Gastroesophageal sphincter (tissue), 4 donors: ENCODE measurements at regions not wholly inside any gene's neighbourhood (a gene's known extent, or its start where the extent isn't known, plus 50 kb on each side); places are given as distances from the start of the nearest gene placed in this dataset.

Experiments used
- ATAC-seq: fragments of 150-250 bp; one replicate; pipeline ENCODE4 v1.9.1; 2016; ENCODE audit warnings: mild to moderate bottlenecking, moderate library complexity
- H3K27ac ChIP-seq, 4 donors: fragments of 200-600 bp; sonication (generic) in 3 of 4; 1 replicate in 3 of 4; 2 replicates in 1 of 4; pipeline ENCODE4 v1.5.1; 2016 to 2019
- H3K27me3 ChIP-seq: fragments of 200-600 bp; sonication (generic); one replicate; pipeline ENCODE4 v1.5.1; 2019
- H3K36me3 ChIP-seq, 2 donors: fragments of 200-600 bp; sonication (generic); one replicate each; pipeline ENCODE4 v1.5.1; 2019; ENCODE audit warnings: control low read depth in 1 of 2
- H3K4me1 ChIP-seq, 3 donors: fragments of 200-600 bp; sonication (generic); 1 replicate in 2 of 3; 2 replicates in 1 of 3; pipeline ENCODE4 v1.5.1; 2016 to 2019; ENCODE audit warnings: control low read depth in 2 of 3
- H3K4me3 ChIP-seq, 2 donors: fragments of 200-600 bp; sonication (generic); one replicate each; pipeline ENCODE4 v1.5.1; 2019; ENCODE audit warnings: mild to moderate bottlenecking in 1 of 2, moderate library complexity in 1 of 2
- H3K9me3 ChIP-seq, 3 donors: fragments of 200-600 bp; sonication (generic); one replicate each; pipeline ENCODE4 v1.5.1; 2017 to 2019; ENCODE audit warnings: control low read depth in 2 of 3
- EP300 ChIP-seq: sonication (generic); formaldehyde crosslinking; IDR thresholded peaks from one replicate; pipeline ENCODE4 v1.6.1; 2017; ENCODE audit warnings: antibody characterized with exemption, mild to moderate bottlenecking
- POLR2A ChIP-seq, 2 donors: fragments of 450-650 bp; IDR thresholded peaks; one replicate each; pipeline ENCODE4 v1.6.1; 2017; ENCODE audit warnings: antibody characterized with exemption in 2 of 2, mild to moderate bottlenecking in 2 of 2, moderate library complexity in 1 of 2
- POLR2AphosphoS5 ChIP-seq: sonication (generic); formaldehyde crosslinking; IDR thresholded peaks from one replicate; pipeline ENCODE4 v1.6.1; 2017; ENCODE audit warnings: antibody characterized with exemption
- WGBS, 2 donors: methylation state at CpG; one replicate each; pipeline ENCODE4 v1.1.5; 2018; ENCODE audit warnings: low coverage in 1 of 2; 5-methylcytosine and 5-hydroxymethylcytosine counted together
- TF ChIP-seq, protein P1 (sequence below), 4 experiments: fragments of 200-600 bp in 2 of 4; fragments of 450-650 bp in 2 of 4; sonication (generic) in 1 of 4; IDR thresholded peaks; one replicate each; pipeline ENCODE4 v1.5.1; 2017 to 2019; ENCODE audit warnings: antibody characterized with exemption in 4 of 4, mild to moderate bottlenecking in 2 of 4, moderate library complexity in 2 of 4

DNA sequence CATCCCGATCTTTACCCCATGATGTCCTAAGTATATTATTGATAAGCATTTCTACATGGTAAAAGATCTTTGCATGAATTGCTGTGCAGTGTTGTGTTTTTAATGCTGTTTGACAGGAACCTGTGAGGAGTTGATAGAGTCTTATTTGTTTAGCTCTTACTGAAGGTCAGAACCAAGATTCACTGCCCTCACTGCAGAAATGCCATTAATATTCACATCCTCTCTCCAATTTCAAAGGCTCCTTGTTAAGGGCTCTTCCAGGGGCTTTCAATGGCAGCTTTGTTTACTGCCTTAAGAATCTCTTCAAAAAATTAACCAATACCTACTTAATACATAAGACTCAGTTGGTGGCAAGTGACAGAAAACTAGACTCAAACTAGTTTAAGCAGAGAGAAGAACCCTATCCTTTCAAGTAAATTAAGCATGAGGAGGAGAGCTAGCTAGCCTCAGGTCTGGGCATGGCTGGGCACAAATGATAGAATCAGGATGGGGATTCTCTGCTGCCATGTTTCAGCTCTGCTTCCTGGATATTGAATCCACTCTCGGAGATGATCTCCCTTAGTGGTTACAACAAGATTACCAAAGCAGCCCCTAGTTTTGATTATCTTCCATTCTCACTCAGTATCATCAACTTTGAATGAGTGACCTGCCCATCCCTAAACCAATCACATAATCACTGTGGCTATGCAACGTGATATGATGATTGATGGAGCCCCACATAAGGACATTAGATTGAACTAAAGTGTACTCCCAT lies 311.8 kb downstream of the CDH11 start:
- WGBS, 2 donors = 76 to 90% methylated on average over 2 to 3 of the region's 3 CpGs

DNA sequence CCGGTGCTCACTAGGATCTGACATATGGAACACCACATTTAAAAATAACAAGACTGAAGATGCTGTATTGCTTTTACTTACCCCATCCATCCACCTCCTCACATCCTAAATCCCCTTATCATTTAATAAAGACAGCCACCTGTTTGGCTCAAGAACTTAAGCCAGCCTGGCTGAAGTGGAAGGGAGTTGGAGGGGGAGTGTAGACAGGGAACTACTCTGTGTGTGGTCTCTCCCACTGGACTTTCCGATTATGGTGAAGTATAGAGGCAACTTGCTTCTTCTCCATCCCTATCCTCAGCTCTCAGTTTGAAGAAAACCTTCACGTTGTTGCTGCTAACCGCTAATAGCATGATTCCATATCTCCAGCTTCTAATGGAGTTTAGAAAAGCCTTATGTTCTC lies 313.4 kb downstream of the CDH11 start:
- WGBS, 2 donors = 28 to 38% methylated on average over 4 of the region's 4 CpGs
- no peak for ATAC-seq
- no peaks in the 10 kb centered on the region for H3K36me3 ChIP-seq
- no peaks in the 10 kb centered on the region for H3K27me3 ChIP-seq
- no peak for TF ChIP-seq POLR2AphosphoS5
- TF ChIP-seq POLR2A (IDR thresholded peaks at IDR 0.05) = no peak
- no peak for TF ChIP-seq EP300
- TF ChIP-seq, protein P1, sequence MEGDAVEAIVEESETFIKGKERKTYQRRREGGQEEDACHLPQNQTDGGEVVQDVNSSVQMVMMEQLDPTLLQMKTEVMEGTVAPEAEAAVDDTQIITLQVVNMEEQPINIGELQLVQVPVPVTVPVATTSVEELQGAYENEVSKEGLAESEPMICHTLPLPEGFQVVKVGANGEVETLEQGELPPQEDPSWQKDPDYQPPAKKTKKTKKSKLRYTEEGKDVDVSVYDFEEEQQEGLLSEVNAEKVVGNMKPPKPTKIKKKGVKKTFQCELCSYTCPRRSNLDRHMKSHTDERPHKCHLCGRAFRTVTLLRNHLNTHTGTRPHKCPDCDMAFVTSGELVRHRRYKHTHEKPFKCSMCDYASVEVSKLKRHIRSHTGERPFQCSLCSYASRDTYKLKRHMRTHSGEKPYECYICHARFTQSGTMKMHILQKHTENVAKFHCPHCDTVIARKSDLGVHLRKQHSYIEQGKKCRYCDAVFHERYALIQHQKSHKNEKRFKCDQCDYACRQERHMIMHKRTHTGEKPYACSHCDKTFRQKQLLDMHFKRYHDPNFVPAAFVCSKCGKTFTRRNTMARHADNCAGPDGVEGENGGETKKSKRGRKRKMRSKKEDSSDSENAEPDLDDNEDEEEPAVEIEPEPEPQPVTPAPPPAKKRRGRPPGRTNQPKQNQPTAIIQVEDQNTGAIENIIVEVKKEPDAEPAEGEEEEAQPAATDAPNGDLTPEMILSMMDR (IDR thresholded peaks at IDR 0.05) = no peak
- no peaks in the 10 kb centered on the region for H3K9me3 ChIP-seq
- no peaks in the 10 kb centered on the region for H3K4me1 ChIP-seq
- H3K27ac ChIP-seq = no peak overlapping the region
- H3K4me3 ChIP-seq = no peak overlapping the region

More for the DNA sequence above, 311.8 kb downstream of the CDH11 start:
- Histone ChIP-seq H3K27ac (no peak overlapping the region), H3K27me3 (no peaks in the 10 kb centered on the region), H3K4me1 (no peaks in the 10 kb centered on the region), H3K36me3 (no peaks in the 10 kb centered on the region), H3K4me3 (no peak overlapping the region), H3K9me3 (no peaks in the 10 kb centered on the region)
- no peak for ATAC-seq
- TF ChIP-seq, protein P1 (IDR thresholded peaks at IDR 0.05) = no peak
- TF ChIP-seq EP300 (no peak), POLR2AphosphoS5 (no peak), POLR2A (IDR thresholded peaks at IDR 0.05) (no peak)

DNA sequence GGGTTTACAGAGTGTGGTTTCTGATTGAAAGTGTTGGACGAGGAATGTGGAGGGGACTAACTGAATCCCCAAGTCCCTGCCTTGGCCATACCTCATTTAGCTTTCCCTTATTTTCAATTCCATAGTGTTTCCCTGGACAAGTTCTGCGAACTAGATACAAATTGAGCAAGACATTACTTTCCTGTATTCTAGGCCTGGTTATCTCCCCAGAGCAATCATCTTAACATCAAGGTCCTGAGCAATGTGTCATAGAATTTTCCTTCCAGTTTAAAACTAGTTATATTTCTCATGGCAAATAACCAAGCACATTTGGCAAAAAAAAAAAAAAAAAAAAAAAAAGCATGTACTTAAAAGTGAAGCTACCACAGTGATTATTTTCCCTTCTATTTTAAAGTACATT lies 330.1 kb downstream of the CDH11 start:
- ATAC-seq = no peak
- no peaks in the 10 kb centered on the region for H3K27me3 ChIP-seq
- 93 to 100% methylated on average over 2 of the region's 2 CpGs for WGBS, 2 donors
- H3K9me3 ChIP-seq = no peaks in the 10 kb centered on the region
- H3K4me1 ChIP-seq = no peaks in the 10 kb centered on the region
- H3K4me3 ChIP-seq = no peak overlapping the region
- TF ChIP-seq POLR2A (IDR thresholded peaks at IDR 0.05) = no peak
- TF ChIP-seq POLR2AphosphoS5 = no peak
- no peak for TF ChIP-seq EP300
- TF ChIP-seq, protein P1 (IDR thresholded peaks at IDR 0.05) = no peak
- H3K27ac ChIP-seq = no peak overlapping the region
- no peaks in the 10 kb centered on the region for H3K36me3 ChIP-seq

DNA sequence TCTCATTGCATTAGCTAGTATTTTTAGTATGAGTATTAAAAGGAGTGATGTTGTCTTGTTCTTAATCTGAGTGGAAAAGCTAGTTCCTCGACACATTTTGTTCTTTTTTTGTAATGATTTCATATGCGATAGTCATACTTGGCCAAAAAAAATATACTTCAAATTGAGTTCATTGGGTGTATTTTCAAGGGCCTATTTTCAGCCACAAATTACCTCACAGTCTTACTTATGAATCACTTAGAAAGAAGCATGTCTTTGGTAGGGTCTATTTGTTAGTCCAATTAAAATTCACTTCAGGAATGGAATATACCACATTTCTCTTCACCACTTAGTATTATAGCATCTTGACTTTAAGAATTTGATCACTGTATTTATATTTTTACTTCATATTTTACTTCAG lies 337.2 kb downstream of the CDH11 start:
- no peak for ATAC-seq
- Histone ChIP-seq H3K27me3 (no peaks in the 10 kb centered on the region), H3K4me3 (no peak overlapping the region), H3K9me3 (no peaks in the 10 kb centered on the region), H3K27ac (no peak overlapping the region), H3K4me1 (no peaks in the 10 kb centered on the region), H3K36me3 (no peaks in the 10 kb centered on the region)
- TF ChIP-seq POLR2A (IDR thresholded peaks at IDR 0.05) = no peak
- no peak for TF ChIP-seq EP300
- TF ChIP-seq POLR2AphosphoS5 = no peak
- TF ChIP-seq, protein P1 (IDR thresholded peaks at IDR 0.05) = no peak
- 61 to 84% methylated on average over 2 of the region's 2 CpGs for WGBS, 2 donors

DNA sequence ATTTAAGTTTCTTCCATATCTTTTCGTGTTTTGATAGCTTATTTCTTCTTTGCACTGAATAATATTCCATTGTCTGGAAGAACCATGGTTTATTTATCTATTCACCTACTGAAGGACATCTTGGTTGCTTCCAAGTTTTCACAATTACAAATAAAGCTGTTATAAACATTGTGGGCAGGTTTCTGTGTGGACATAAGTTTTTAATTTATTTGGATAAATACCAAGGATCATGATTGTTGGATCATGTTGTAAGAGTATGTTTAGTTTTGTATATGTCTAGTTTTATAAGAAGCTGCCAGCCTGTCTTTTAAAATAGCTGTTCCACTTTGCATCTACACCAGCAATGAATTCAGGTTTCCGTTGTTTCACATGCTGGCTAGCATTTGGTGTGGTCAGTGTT lies 339.4 kb downstream of the CDH11 start:
- H3K36me3 ChIP-seq = no peaks in the 10 kb centered on the region
- no peaks in the 10 kb centered on the region for H3K27me3 ChIP-seq
- 65 to 92% methylated on average over 2 of the region's 2 CpGs for WGBS, 2 donors
- no peak overlapping the region for H3K4me3 ChIP-seq
- no peaks in the 10 kb centered on the region for H3K9me3 ChIP-seq
- TF ChIP-seq POLR2A (IDR thresholded peaks at IDR 0.05) (no peak), POLR2AphosphoS5 (no peak), EP300 (no peak)
- TF ChIP-seq, protein P1 (IDR thresholded peaks at IDR 0.05) = no peak
- no peaks in the 10 kb centered on the region for H3K4me1 ChIP-seq
- H3K27ac ChIP-seq = no peak overlapping the region
- ATAC-seq = no peak
